ENCODE measurements at regions not wholly inside any gene's neighbourhood (a gene's known extent, or its start where the extent isn't known, plus 50 kb on each side); places are given as distances from the start of the nearest gene placed in this dataset.

GRCh38 chr1:238592621-238593020 is 701.9 kb upstream of the ZP4 start:
- Histone ChIP-seq H3K79me2 (ENCODE audit: insufficient read depth, low read length) (no peaks in the 10 kb centered on the region), H4K20me1 (ENCODE audit: low read depth, low read length) (no peaks in the 10 kb centered on the region), H3F3A (ENCODE audit: insufficient read depth) (no peaks in the 10 kb centered on the region), H3K9me2 (replicated peaks; ENCODE audit: insufficient read depth, low read length) (no peaks in the 10 kb centered on the region), H3K4me3 (ENCODE audit: insufficient read depth, low read length, poor library complexity, severe bottlenecking) (no peak overlapping the region), H3K27me3 (ENCODE audit: low read length) (no peaks in the 10 kb centered on the region), H3K27ac (ENCODE audit: low read depth, low read length) (no peak overlapping the region), H3K9ac (ENCODE audit: low read length) (no peak overlapping the region), H3K4me2 (ENCODE audit: low read depth, low read length, poor library complexity, severe bottlenecking) (no peak overlapping the region), H2AFZ (ENCODE audit: low read depth, low read length, severe bottlenecking) (no peak overlapping the region), H3K36me3 (ENCODE audit: low read length) (no peaks in the 10 kb centered on the region), H3K9me3 (ENCODE audit: insufficient read depth, low read length) (no peaks in the 10 kb centered on the region)
- TF ChIP-seq EZH2phosphoT487 (conservative IDR thresholded peaks at IDR 0.05; ENCODE audit: low read length): no peak
- no peak for TF ChIP-seq CTCF (IDR thresholded peaks at IDR 0.05; ENCODE audit: insufficient read depth, low read length, poor library complexity, severe bottlenecking)

GRCh38 chr1:238589843-238590435 is 699.2 kb upstream of the ZP4 start:
- Histone ChIP-seq H3K36me3 (ENCODE audit: low read length) (no peaks in the 10 kb centered on the region), H3K9me3 (ENCODE audit: insufficient read depth, low read length) (no peaks in the 10 kb centered on the region), H2AFZ (ENCODE audit: low read depth, low read length, severe bottlenecking) (no peak overlapping the region), H3K9me2 (replicated peaks; ENCODE audit: insufficient read depth, low read length) (no peaks in the 10 kb centered on the region), H3K27me3 (ENCODE audit: low read length) (no peaks in the 10 kb centered on the region), H3K79me2 (ENCODE audit: insufficient read depth, low read length) (no peaks in the 10 kb centered on the region), H3K4me3 (ENCODE audit: insufficient read depth, low read length, poor library complexity, severe bottlenecking) (no peak overlapping the region), H3F3A (ENCODE audit: insufficient read depth) (no peaks in the 10 kb centered on the region), H3K4me2 (ENCODE audit: low read depth, low read length, poor library complexity, severe bottlenecking) (no peak overlapping the region), H3K9ac (ENCODE audit: low read length) (no peak overlapping the region), H3K27ac (ENCODE audit: low read depth, low read length) (no peak overlapping the region), H4K20me1 (ENCODE audit: low read depth, low read length) (no peaks in the 10 kb centered on the region)
- no peak for TF ChIP-seq CTCF (IDR thresholded peaks at IDR 0.05; ENCODE audit: insufficient read depth, low read length, poor library complexity, severe bottlenecking)
- TF ChIP-seq EZH2phosphoT487 (conservative IDR thresholded peaks at IDR 0.05; ENCODE audit: low read length): no peak

GRCh38 chr1:238582816-238583215 is 692.1 kb upstream of the ZP4 start:
- Histone ChIP-seq H3K9me3 (ENCODE audit: insufficient read depth, low read length) (no peaks in the 10 kb centered on the region), H4K20me1 (ENCODE audit: low read depth, low read length) (no peaks in the 10 kb centered on the region)

More at GRCh38 chr1:238582816-238583215, 692.1 kb upstream of the ZP4 start:
- H2AFZ ChIP-seq (ENCODE audit: low read depth, low read length, severe bottlenecking): no peak overlapping the region
- no peaks in the 10 kb centered on the region for H3K79me2 ChIP-seq (ENCODE audit: insufficient read depth, low read length)
- H3K9me2 ChIP-seq (replicated peaks; ENCODE audit: insufficient read depth, low read length): no peaks in the 10 kb centered on the region
- H3F3A ChIP-seq (ENCODE audit: insufficient read depth): no peaks in the 10 kb centered on the region
- H3K36me3 ChIP-seq (ENCODE audit: low read length): no peaks in the 10 kb centered on the region
- no peak overlapping the region for H3K9ac ChIP-seq (ENCODE audit: low read length)
- no peak overlapping the region for H3K4me2 ChIP-seq (ENCODE audit: low read depth, low read length, poor library complexity, severe bottlenecking)
- H3K4me3 ChIP-seq (ENCODE audit: insufficient read depth, low read length, poor library complexity, severe bottlenecking): no peak overlapping the region
- TF ChIP-seq EZH2phosphoT487 (conservative IDR thresholded peaks at IDR 0.05; ENCODE audit: low read length) (no peak), CTCF (IDR thresholded peaks at IDR 0.05; ENCODE audit: insufficient read depth, low read length, poor library complexity, severe bottlenecking) (no peak)
- H3K27ac ChIP-seq (ENCODE audit: low read depth, low read length): no peak overlapping the region
- H3K27me3 ChIP-seq (ENCODE audit: low read length): no peaks in the 10 kb centered on the region
